ENCODE measurements at regions not wholly inside any gene's neighbourhood (a gene's known extent, or its start where the extent isn't known, plus 50 kb on each side); places are given as distances from the start of the nearest gene placed in this dataset.

GRCh38 chr12:3376779-3377455 is 114.1 kb upstream of the PRMT8 start:
- TF ChIP-seq ZNF8 (CRISPR knock-in tag; IDR thresholded peaks at IDR 0.05) (no peak), CSDC2 (CRISPR knock-in tag; IDR thresholded peaks at IDR 0.05) (no peak), TCF4 (CRISPR knock-in tag; IDR thresholded peaks at IDR 0.05; ENCODE audit: borderline replicate concordance) (no peak), ZFP3 (CRISPR knock-in tag; IDR thresholded peaks at IDR 0.05) (no peak), ISL1 (CRISPR knock-in tag; IDR thresholded peaks at IDR 0.05) (no peak), ZFP30 (CRISPR knock-in tag; IDR thresholded peaks at IDR 0.05) (no peak)

Data from SK-N-SH treated with all-trans-retinoic acid at 6 μM for 48 hours (cell line).